ENCODE measurements at regions not wholly inside any gene's neighbourhood (a gene's known extent, or its start where the extent isn't known, plus 50 kb on each side); places are given as distances from the start of the nearest gene placed in this dataset.

- TF ChIP-seq CTCF (IDR thresholded peaks at IDR 0.05; ENCODE audit: insufficient read depth, low read length, missing control alignments), result no peak
- H3K4me3 ChIP-seq (ENCODE audit: low read depth, low read length), result no peak overlapping the region
- CTCF ChIA-PET, result interaction anchor here (2.8 to 2.9 kb wide), 2 partner anchors 16 to 156 kb away, joined by 6 to 16 read pairs; no protein-coding TSS in a partner anchor
These were observed 67.2 kb upstream of the XCR1 start for GRCh38 chr3:46094506-46094905.

GRCh38 chr3:46093966-46094365 lies 66.7 kb upstream of the XCR1 start:
- POLR2A ChIA-PET, result no interaction called here
- no peak for DNase-seq (ENCODE audit: low read depth, low spot score)
- no peak for TF ChIP-seq CTCF (IDR thresholded peaks at IDR 0.05; ENCODE audit: insufficient read depth, low read length, missing control alignments)
- CTCF ChIA-PET, result interaction anchor here (2.8 to 2.9 kb wide), 2 partner anchors 15 to 156 kb away, joined by 6 to 16 read pairs; no protein-coding TSS in a partner anchor
- H3K4me3 ChIP-seq (ENCODE audit: low read depth, low read length), result no peak overlapping the region

More at GRCh38 chr3:46094506-46094905, 67.2 kb upstream of the XCR1 start:
- POLR2A ChIA-PET, result no interaction called here
- DNase-seq (ENCODE audit: low read depth, low spot score), result no peak

GRCh38 chr3:46093327-46093942 lies 66.2 kb upstream of the XCR1 start:
- ChIA-PET POLR2A (no interaction called here), CTCF (interaction anchor here (0.8 to 2.9 kb wide), 4 partner anchors 10 to 155 kb away, joined by 3 to 16 read pairs (median 5); no protein-coding TSS in a partner anchor)
- no peak for DNase-seq (ENCODE audit: low read depth, low spot score)
- no peak overlapping the region for H3K4me3 ChIP-seq (ENCODE audit: low read depth, low read length)
- no peak for TF ChIP-seq CTCF (IDR thresholded peaks at IDR 0.05; ENCODE audit: insufficient read depth, low read length, missing control alignments)

GRCh38 chr3:46092702-46093080 lies 65.4 kb upstream of the XCR1 start:
- ChIA-PET POLR2A (no interaction called here), CTCF (interaction anchor here (0.8 to 2.8 kb wide), 3 partner anchors 9 to 155 kb away, joined by 3 to 6 read pairs (median 4); no protein-coding TSS in a partner anchor)
- no peak for TF ChIP-seq CTCF (IDR thresholded peaks at IDR 0.05; ENCODE audit: insufficient read depth, low read length, missing control alignments)
- no peak for DNase-seq (ENCODE audit: low read depth, low spot score)
- H3K4me3 ChIP-seq (ENCODE audit: low read depth, low read length), result no peak overlapping the region

- TF ChIP-seq CTCF (IDR thresholded peaks at IDR 0.05; ENCODE audit: insufficient read depth, low read length, missing control alignments), result no peak
- CTCF ChIA-PET, result interaction anchor here (0.8 to 17.2 kb wide), 6 partner anchors 8 to 280 kb away, joined by 3 to 918 read pairs (median 5); partner anchors contain the start of gene CXCR6
- no peak for DNase-seq (ENCODE audit: low read depth, low spot score)
- POLR2A ChIA-PET, result no interaction called here
- no peak overlapping the region for H3K4me3 ChIP-seq (ENCODE audit: low read depth, low read length)
These were observed 64.7 kb upstream of the XCR1 start for GRCh38 chr3:46091741-46092701.

GRCh38 chr3:46091046-46091445 lies 63.8 kb upstream of the XCR1 start:
- ChIA-PET POLR2A (no interaction called here), CTCF (interaction anchor here (0.7 to 17.2 kb wide), 4 partner anchors 13 to 288 kb away, joined by 3 to 918 read pairs (median 34); partner anchors contain the start of gene CXCR6)
- no peak for TF ChIP-seq CTCF (IDR thresholded peaks at IDR 0.05; ENCODE audit: insufficient read depth, low read length, missing control alignments)
- no peak overlapping the region for H3K4me3 ChIP-seq (ENCODE audit: low read depth, low read length)
- no peak for DNase-seq (ENCODE audit: low read depth, low spot score)
